GM19372 (cell line): ENCODE measurements at regions not wholly inside any gene's neighbourhood (a gene's known extent, or its start where the extent isn't known, plus 50 kb on each side); places are given as distances from the start of the nearest gene placed in this dataset.

Experiments used
- ATAC-seq: cut with Tn5 transposase; IDR thresholded peaks from one replicate; pipeline ENCODE4 v1.9.1; 2021; ENCODE audit warnings: mild to moderate bottlenecking, low read depth, moderate library complexity; ENCODE audit not compliant: unreplicated experiment

DNA sequence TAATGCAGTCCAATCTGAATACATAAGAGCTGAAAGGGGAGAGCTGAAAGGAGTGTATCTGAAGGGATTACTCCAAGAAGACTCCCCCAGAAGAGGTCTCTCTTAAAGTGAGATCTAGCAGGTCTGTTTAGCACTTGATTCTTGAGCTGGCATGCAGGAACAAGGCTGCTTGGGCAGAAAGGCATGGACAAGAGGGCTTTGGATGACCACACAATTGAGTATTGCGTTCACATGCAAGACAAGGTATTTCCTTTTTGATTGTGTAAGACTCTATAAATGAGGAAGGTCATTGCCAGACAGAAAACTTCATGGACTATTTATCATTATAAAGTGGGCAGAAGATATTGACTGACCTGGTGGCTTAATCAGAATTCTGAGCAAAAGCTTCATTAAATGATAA lies 145.5 kb upstream of the AFF2 start:
- no peak for ATAC-seq

DNA sequence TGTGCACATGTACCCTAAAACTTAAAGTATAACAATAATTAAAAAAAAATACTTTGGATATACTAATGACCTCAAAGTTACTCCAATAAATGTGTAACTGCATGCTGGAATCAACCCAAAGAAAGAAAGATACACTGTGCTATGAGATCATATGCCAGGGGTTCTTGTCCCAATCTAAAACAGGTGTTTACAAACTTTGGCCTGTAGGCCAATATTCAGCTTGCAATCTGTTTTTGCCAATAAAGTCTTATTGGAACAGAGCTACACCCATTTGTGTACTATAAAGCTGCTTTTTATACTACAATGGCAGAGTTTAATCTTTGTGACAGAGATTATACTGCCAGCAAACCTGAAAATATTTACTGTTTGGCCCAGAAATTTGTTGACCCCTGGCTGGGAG lies 138.8 kb upstream of the AFF2 start:
- ATAC-seq = no peak

DNA sequence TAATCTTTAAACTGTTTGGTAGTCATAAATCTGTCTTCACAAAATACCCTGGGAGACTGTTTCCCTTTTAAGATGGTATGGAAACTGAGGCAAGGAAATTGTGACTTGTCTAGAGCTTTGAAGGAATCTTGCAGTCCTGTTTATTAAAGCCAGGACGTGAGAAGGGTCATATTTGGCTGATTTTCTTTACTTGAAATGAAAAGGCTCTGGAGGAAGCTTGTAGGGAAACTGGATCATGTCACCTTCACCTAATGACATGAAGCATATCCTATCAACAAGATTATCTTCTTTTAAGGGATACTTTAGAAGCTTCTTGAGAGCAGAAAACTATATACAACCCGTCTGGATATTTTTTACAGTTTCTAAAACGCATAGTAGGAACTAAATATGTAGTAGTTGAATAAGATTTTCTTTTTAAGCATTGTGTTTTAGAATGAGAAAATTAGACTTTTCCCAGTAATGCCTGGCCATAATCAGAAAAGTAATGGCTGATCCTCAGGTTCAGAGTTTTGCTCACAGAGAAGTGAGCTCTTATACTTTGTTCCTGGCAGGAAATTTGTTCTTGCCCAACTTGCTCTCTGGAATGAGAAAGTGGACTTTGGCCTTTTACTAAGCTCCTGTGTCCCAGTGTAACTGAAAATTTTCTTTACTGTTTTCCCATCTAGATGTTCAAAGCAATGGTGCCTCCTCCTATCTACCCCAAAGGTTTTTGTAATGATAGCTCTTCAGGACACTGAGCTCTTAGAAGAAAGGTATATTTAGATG lies 136.8 kb upstream of the AFF2 start:
- ATAC-seq = no peak

DNA sequence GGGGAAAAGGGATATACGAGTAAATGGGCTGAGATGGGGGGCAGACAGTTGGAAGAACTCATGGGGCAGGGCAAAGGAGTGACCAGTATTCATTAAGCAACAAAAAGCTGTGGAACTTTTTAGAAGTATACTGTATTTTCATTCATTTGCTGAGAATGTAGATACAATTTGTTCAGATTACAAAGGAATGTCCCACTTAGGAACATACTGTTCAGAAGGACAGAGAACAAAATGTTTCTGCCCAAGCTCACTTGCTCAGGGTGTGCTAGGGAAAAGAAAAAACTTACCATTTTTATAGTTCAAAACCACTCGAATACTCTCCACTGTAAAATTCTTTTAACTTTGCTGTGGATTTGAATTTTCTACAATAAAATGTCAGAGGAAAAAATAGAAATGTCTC lies 135.2 kb upstream of the AFF2 start:
- ATAC-seq = no peak

DNA sequence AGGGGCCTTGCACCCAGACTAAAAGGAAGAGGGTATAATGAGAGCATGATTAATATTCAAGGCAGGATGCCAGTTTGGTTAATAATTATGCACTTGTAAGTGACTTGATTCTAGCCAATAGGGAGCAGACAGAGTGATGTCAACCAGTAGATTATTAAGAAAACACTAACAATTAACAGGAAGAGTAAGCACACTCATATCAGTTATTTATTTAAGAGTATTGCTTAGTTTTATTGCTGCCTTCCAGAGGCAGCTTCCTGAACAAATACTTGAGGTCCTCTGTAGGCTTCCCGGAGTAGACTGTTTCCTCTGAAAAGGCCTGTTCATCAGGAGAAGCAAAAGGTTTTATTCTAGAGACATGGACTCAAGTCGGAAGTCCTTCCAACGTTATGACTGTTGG lies 129.1 kb upstream of the AFF2 start:
- no peak for ATAC-seq

DNA sequence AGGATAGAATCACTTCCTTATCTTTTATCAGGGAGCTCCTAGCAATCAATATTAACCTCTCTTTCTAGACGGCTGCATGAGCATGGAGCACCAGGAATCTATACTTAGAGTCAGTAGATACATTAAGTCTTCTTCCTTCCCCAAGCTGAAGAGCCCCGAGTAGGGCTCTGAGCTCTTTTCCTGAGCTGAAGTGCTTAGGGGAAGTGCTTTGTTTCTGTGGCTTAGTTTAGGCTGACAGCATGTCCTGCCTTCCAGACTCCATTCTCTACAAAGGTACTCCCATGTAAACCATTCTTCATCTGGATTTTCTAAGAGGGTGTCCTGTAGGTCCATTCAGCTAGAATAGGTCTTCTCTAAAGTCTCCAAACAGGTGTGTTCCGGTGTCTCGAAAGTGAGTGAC lies 127.5 kb upstream of the AFF2 start:
- ATAC-seq = no peak

DNA sequence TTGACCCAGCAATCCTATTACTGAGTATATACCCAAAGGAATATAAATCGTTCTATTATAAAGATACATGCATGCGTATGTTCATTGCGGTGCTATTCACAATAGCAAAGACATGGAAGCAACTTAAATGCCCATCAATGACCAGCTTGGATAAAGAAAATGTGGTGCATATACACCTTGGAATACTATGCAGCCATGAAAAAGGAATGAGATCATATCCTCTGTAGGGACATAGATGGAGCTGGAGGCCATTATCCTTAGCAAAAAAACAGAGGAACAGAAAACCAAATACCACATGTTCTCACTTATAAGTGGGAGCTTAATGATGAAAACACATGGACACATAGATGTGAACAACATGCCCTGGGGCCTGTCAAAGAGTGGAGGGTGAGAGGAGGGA lies 124.1 kb upstream of the AFF2 start:
- ATAC-seq = no peak

DNA sequence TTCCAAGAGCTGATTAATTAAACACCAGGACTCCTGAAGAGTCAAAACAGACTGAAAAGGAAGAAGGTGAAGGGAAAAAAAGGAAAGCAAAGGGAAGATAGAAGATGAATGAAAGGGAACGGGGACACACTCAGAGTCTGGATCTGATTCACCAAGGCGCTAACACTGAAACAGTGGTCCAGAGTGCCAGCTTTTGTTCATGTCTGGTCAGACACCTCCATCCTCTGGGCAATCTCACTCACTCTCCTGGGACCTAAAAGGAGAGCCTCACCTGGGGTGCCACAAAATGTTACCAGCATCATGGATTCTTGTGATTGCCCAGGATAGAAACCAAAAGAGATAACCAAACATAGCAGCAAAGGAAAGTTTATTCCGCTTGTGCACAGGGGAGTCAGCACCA lies 120.3 kb upstream of the AFF2 start:
- no peak for ATAC-seq

DNA sequence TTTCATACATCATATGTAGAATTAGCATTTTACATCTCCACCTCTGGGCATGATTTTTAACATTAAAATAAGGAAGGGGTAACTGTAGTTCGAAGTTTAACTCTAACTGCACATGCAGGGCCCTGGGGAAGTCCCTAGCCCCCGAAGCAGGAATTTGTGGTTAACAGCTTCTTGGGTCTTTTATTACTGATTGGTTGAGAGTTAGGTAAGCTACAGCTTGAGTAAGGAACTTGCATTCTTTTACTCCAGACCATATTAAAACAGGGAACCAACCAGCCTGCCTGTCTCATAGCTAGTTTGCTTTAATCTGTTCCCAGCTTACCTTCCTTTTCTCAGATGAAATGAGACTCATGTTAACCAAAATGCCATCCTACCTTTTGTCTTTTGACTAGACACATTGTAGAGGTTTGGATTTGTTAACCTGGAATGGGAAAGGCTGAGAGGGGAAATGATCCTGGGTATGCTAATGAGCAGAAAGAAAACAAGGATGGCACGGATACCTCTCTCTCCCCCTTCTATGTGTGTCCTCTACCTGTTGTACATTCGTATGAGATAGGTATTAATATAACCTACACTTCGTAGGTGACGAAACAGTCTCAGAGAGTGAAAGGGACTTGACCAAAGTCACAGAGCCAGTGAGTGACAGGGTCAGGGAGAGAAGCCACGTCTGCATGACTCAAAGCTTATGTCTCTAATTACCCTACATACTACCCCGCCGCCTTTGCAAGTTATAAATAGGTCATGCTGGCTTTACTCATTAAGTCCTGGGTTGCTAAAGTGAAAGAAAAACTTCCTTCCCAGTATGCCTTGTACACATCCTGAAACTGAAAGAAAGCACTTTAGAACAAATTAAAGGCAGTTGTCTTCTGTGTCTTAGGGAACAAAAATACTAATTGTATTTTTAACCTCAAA lies 119.5 kb upstream of the AFF2 start:
- ATAC-seq = peak; percentile 85

DNA sequence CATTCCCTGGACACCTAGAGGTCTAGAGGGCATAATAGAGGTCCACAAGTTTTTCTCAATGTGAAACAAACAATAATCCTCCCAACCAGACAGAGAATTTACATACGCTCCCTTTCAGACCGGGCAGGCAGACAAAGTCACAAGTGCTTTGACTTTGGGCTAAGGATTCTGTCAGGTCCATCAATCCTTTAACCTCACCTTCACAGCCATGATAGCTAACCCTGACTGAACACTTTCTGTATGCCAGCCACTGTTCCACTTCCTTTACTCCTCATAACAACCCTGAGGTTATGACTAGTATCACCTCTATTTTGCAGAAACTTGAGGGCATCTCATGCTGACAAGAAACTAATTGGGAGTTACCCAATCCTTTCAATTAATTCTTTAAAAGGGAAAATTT lies 118.8 kb upstream of the AFF2 start:
- peak; percentile 20 for ATAC-seq

DNA sequence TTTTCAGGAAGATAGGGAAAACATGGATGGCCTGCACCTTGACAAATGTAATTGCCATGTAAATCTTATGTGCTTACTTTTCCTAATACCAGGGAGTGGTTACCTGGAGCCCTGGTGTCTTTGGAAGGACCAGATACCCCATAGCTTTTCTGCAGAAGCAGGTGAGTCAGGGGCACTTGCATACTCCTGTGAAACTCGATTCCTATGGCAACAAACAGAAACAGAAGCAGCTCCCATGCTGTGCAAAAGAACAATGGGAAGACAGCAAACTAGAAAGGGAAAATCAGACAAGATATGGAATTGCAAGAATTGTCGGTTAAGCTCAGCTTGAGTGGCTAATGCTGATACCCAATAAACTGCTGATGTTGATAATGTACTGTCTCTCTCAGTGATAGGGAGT lies 117.4 kb upstream of the AFF2 start:
- ATAC-seq = no peak

DNA sequence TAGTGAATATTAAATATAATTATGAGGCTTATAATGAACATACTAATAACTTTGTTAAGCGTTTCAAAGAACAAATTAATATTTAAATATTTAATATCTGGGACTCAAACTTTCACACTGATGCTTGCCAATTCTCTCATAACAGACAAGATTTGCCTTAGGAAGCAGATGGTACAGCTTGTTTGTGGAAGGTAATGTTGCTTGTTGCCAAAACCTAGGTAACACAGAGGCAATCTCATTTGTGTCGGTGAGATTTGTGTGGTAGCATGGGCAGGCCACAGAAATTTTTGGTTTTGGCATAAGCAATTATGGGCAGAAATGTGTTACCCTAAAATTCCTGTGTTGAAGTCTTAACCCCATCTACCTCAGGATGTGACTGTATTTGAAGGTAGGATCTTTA lies 114.9 kb upstream of the AFF2 start:
- no peak for ATAC-seq

DNA sequence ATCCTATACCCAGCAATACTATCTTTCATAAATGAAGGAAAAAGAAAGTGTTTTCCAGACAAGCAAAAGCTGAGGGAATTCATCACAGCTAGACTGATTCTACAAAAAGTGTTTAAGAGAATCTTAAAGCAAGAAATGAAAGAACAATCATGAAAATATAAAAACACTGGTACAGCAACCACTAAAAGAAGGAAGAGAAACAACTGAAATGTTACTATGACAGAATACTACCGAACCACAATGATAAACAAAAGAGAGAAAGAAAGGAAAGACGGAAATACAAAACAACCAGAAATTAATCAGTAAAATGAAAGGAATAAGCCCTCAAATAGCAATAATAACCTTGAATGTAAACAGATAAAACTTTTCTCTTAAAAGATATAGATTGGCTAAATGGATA lies 110.8 kb upstream of the AFF2 start:
- no peak for ATAC-seq

DNA sequence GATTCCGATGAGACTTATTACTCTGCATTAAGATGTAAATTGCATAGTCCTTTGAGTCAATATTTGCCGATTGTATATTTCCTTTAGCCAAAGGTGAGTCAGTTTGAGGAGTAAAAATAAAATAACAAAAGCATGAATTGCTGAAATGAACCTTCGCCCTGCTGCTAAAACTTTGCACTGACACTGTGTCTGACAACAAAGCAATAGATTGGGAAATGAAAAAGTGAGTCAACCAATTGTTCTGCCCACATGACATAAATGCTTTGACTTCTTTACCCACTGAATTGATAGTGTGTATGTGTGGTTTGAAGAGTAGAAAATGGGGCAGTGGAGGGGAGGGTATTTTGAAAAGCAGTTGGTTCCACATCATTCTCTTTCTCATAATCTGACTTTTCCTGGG lies 88.4 kb upstream of the AFF2 start:
- ATAC-seq = no peak

DNA sequence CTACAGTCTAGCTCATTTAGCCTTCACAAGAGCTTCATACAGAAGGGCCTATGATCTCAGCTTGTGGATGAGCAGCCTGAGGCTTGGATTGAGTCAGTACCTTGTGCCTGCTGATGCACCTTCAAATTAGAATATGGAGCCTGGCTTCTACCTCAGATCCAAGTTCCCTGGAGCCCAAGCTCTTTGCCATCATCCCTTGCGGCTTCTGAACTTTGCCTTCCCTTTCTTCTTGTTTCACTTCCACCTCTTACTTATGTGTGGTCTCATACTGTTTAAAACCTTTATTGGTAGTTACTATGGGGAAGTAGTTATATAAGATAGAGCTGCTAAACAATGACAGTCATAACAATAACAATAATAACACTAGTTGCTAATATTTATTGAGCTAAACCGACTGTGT lies 84.3 kb upstream of the AFF2 start:
- no peak for ATAC-seq

DNA sequence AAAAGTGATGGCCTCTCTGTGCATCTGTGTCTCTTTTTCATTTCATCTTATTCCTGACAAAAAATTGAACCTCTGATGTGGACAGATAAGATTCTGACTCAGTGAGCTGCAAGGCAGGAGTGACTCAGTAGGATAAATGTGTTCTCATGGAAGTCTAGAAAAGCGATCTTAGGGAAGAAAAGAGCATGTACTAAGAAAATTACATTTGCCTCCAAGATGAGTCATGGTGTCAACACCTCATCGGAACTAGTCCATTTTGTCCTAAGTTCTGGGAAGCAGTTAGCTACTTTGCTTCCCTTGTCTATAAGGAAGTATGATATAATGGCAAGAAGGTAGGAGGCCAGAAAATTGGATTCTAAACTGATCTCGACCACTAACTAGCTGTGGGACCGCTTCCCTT lies 83.5 kb upstream of the AFF2 start:
- ATAC-seq = no peak

DNA sequence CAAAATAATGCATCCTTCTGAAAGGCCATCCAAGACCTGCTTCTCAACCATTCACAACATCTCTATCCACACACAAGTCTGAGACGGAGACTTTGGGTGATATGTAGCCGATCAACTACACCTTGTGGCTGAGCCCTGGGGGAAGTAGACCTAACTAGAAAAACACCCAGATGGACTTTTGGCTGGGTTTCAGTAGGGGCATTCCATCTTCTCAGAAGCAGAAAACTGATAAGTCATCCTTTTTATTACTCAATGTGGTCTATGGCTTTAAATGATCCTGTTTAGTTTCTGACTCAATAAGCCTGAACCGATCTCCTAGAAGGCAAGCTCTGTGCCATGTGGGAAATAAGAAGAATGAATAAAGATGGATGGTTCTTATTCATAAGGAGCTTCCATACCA lies 82.5 kb upstream of the AFF2 start:
- no peak for ATAC-seq

DNA sequence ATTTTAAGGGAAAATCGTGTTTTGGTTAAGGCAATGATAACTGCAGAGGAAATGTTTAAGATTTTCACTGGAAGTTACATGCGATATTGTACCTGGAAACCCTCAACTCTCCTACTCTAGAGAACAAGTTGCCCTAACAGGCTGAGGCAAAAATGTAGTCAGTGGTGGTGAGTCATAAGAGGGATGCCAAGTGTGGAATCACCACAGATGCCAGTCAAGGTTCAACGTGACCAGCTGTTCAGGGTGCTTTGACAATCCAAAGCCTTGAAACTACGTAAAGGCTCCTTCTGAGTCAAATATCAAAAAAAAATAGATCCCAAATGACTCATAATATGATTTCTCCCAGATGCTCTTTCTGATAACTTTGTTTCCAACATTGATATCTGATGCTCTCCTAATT lies 77.9 kb upstream of the AFF2 start:
- no peak for ATAC-seq

DNA sequence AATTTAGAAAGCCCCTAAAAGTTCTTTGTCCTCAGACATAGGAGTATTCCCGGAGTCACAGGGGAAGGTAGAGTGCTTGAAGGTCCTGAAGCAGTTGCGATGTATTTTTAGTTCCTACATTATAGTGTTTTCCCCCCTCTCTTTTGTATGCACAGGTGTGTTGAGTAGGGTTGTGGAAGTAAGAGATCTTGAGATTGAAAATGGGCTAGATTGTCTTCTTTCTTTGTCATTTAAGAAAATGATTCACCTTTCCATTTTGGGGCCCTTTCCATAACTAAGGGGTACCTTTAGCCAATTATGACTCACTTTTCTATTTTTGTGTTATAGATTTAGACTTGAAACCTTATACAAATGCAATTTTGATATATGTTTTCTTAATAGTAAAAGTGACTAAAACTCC lies 75.8 kb upstream of the AFF2 start:
- ATAC-seq = no peak

DNA sequence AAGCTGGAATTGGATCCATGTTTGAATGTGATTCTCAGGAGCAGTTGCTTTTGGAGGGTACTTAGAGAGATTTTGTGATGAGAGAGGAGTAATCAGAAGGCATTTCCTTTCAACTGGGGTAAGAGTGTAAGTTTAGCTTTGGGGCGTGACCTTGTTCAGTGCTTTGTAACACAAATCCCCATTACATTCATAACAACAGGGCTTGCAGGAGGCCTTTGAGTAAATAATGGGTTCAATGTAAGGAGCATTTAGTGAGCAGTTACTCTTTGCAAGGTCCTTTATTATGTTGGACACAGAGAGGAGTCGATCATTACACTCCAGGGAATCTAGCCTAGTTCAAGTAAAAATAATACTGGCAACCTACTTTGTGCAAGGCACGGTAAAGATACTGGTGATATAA lies 74.0 kb upstream of the AFF2 start:
- ATAC-seq = no peak

DNA sequence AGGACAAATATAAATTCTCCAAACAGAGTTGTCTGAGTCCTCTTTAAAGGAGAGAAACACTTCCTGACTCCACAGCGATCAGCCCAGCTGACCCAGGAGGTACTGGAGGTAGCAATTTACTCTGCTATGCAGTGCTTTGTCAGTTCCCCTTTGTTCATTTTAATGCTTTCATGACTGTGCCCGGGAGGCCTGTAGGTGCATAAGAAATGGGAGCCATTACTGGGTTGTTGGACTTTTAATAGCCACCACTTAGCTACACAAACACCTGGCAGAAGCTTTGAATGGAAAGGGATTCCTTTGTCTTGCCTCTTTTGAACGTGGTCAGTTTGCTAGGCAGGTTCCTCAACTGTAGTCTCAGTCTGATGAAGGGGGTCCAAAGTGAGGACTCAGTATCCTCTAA lies 59.0 kb upstream of the AFF2 start:
- no peak for ATAC-seq

DNA sequence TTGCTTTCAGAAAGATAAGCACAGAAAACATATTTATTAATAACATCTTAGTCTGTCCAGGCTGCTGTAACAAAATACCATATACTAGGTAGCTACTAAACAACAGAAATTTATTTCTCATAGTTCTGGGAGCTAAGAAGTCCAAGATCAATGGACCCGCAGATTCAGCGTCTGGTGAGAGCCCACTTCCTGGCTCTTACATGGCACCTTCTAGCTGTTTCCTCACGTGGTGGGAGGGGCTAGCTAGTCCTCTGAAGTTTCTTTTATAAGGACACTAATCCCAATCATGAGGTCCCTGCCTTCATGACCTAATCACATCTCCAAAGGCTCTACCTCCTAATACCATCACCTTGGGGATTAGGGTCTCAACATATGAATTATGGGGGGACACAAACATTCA lies 57.2 kb upstream of the AFF2 start:
- ATAC-seq = no peak
